ENCODE measurements at regions not wholly inside any gene's neighbourhood (a gene's known extent, or its start where the extent isn't known, plus 50 kb on each side); places are given as distances from the start of the nearest gene placed in this dataset.

DNA sequence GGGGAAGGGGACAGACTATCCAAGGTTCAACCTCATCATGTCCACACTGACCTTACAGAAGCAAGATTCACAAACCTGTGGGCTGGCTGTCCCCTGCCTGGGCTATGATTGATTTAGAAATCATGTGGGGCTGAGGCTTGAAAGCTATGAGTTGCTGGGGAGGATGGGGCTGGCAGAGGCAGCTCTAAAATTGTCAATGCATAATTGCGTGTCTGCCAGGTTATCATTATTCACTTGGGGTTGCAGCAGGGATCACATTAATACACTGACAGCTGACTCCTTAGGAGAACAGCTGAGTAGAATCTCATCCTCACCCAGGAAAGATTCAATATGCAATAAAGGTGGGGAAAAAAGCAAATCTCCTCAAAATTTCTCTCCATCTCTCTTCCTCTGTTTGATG lies 866.3 kb downstream of the CCSER2 start:
- no peak for DNase-seq (ENCODE audit: low read depth, low spot score)
- ChIA-PET CTCF (no interaction called here), POLR2A (no interaction called here)
- TF ChIP-seq, protein P1, sequence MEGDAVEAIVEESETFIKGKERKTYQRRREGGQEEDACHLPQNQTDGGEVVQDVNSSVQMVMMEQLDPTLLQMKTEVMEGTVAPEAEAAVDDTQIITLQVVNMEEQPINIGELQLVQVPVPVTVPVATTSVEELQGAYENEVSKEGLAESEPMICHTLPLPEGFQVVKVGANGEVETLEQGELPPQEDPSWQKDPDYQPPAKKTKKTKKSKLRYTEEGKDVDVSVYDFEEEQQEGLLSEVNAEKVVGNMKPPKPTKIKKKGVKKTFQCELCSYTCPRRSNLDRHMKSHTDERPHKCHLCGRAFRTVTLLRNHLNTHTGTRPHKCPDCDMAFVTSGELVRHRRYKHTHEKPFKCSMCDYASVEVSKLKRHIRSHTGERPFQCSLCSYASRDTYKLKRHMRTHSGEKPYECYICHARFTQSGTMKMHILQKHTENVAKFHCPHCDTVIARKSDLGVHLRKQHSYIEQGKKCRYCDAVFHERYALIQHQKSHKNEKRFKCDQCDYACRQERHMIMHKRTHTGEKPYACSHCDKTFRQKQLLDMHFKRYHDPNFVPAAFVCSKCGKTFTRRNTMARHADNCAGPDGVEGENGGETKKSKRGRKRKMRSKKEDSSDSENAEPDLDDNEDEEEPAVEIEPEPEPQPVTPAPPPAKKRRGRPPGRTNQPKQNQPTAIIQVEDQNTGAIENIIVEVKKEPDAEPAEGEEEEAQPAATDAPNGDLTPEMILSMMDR (IDR thresholded peaks at IDR 0.05; ENCODE audit: insufficient read depth, low read length, missing control alignments) = no peak
- H3K4me3 ChIP-seq (ENCODE audit: low read depth, low read length) = no peak overlapping the region

DNA sequence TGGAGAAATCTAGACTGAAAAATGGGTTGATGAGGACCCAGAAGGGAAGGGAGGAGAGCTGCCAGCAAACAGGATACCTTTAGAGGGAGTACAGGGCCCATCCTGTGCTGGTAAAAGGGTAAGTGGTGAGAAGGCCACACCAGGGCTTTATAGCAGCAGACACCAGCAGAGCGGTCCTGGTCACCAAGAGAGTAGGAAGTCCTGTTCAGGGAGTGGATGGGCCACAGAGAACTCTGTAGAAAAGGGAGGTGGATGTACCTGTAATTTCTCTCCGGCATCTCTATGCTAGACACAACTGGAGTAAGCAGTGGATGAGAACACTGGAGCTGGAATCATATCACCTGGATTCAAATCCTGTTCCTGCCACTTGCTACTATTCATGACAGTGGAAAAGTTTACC lies 867.2 kb downstream of the CCSER2 start:
- POLR2A ChIA-PET = no interaction called here
- H3K4me3 ChIP-seq (ENCODE audit: low read depth, low read length) = no peak overlapping the region
- TF ChIP-seq, protein P1 (IDR thresholded peaks at IDR 0.05; ENCODE audit: insufficient read depth, low read length, missing control alignments) = no peak
- CTCF ChIA-PET = no interaction called here
- no peak for DNase-seq (ENCODE audit: low read depth, low spot score)

DNA sequence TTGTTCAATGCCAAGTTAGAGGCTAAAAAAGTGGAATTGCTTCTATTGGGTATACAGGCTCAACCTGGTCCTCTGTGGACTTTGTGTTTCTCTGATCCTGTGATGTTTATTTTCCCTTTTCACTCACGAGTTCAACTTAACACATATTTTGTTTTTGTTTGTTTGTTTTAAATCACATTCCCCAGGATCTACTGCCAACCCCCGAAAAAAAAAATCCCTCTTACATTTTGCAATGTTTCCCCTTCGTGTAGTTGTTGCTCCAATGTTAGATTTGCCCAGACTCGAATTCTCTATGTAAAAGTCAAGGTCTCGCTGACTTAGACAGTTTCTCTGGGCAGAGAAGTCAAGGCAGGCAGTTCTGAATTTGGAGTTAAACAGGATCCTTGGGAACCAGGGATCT lies 876.4 kb downstream of the CCSER2 start:
- TF ChIP-seq, protein P1 (IDR thresholded peaks at IDR 0.05; ENCODE audit: insufficient read depth, low read length, missing control alignments) = no peak
- ChIA-PET POLR2A (no interaction called here), CTCF (no interaction called here)
- H3K4me3 ChIP-seq (ENCODE audit: low read depth, low read length) = no peak overlapping the region
- no peak for DNase-seq (ENCODE audit: low read depth, low spot score)

DNA sequence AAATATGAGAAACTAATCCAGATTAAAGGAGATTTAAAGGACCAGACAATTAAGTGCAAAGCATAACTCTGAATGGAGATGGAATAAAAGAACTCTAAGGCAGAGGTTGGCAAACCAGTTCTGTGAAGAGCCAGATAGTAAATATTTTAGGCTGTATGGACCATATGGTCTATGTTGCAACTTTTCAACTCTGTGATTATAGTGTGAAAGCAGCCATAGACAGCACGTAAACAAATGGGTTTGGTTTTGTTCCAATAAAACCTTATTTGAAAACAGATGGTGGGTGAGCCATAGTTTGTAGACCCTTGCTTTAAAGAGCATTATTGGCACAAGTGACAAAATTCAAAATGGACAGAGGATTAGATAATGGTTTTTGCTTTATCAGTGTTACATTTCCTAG lies 884.1 kb downstream of the CCSER2 start:
- no peak for DNase-seq (ENCODE audit: low read depth, low spot score)
- ChIA-PET CTCF (no interaction called here), POLR2A (no interaction called here)
- TF ChIP-seq, protein P1 (IDR thresholded peaks at IDR 0.05; ENCODE audit: insufficient read depth, low read length, missing control alignments) = no peak
- no peak overlapping the region for H3K4me3 ChIP-seq (ENCODE audit: low read depth, low read length)

DNA sequence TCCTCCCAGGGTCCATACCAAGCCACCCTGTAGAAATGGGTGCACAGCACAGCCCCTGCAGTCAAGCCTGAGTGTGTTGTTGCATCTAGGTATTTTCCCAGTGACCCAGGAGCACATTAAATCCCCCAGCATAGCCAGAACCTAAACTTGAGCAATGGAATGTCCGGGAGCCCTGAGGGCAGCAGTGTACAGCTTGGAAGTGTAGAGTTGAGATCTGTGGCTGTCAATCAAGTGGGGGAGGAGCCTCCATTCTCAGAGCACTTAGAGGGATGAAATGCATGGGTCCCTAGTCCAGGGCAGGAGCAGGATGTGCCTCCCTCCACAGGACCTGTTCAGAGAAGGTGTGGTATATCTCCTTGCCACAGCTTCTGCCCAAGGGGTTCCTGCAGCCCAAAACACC lies 885.1 kb downstream of the CCSER2 start:
- TF ChIP-seq, protein P1 (IDR thresholded peaks at IDR 0.05; ENCODE audit: insufficient read depth, low read length, missing control alignments) = no peak
- DNase-seq (ENCODE audit: low read depth, low spot score) = no peak
- POLR2A ChIA-PET = no interaction called here
- H3K4me3 ChIP-seq (ENCODE audit: low read depth, low read length) = no peak overlapping the region
- CTCF ChIA-PET = no interaction called here

DNA sequence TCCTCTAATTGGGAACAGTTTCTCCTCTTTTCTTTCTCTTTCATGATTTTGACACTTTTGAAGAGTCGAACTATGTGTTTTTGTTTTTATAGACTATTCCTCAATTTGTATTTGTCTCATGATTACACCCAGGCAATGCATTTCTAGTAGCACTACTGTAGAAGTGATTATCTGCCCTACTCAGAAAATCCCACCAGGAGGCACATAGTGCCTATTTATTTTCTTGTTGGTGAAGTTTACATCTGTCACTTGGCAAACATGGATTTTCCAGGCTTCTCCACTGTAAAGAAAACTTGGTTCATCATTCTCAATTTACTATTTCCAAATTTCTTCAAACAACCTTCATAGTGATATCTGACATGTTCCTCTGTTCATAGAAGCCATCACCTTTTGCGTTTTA lies 893.9 kb downstream of the CCSER2 start:
- POLR2A ChIA-PET = no interaction called here
- DNase-seq (ENCODE audit: low read depth, low spot score) = no peak
- CTCF ChIA-PET = no interaction called here
- TF ChIP-seq, protein P1 (IDR thresholded peaks at IDR 0.05; ENCODE audit: insufficient read depth, low read length, missing control alignments) = no peak
- no peak overlapping the region for H3K4me3 ChIP-seq (ENCODE audit: low read depth, low read length)

All from AG04449 (cell line).